GM18505 (cell line): ENCODE measurements at regions not wholly inside any gene's neighbourhood (a gene's known extent, or its start where the extent isn't known, plus 50 kb on each side); places are given as distances from the start of the nearest gene placed in this dataset.
"Not testable (repeated sequence)": the region's sequence is repeated elsewhere in the genome, so short reads cannot be mapped to it uniquely, and the experiment has no call there.

Source experiments
- ATAC-seq: cut with Tn5 transposase; IDR thresholded peaks from one replicate; pipeline ENCODE4 v1.9.1; 2021; ENCODE audit not compliant: unreplicated experiment
- POLR2A ChIP-seq: IDR thresholded peaks from 4 replicates; pipeline ENCODE4 v1.6.1; 2011; ENCODE audit warnings: borderline replicate concordance; ENCODE audit not compliant: insufficient read depth, insufficient read length; ENCODE audit errors: extremely low read depth

GRCh38 chr6:56725254-56725653 is 82.6 kb upstream of the DST start:
- no peak for TF ChIP-seq POLR2A
- ATAC-seq: no peak

GRCh38 chr6:56724455-56724854 is 81.8 kb upstream of the DST start:
- ATAC-seq: no peak
- no peak for TF ChIP-seq POLR2A

- TF ChIP-seq POLR2A: no peak
Measured at GRCh38 chr6:56720882-56721281, 78.2 kb upstream of the DST start.

GRCh38 chr6:56720202-56720601 is 77.5 kb upstream of the DST start:
- ATAC-seq: not testable (repeated sequence)

More at GRCh38 chr6:56720882-56721281, 78.2 kb upstream of the DST start:
- no peak for ATAC-seq

- not testable (repeated sequence) for ATAC-seq
Measured at GRCh38 chr6:56719315-56720058, 76.8 kb upstream of the DST start.

- ATAC-seq: no peak
- no peak for TF ChIP-seq POLR2A
Measured at GRCh38 chr6:56718236-56718635, 75.5 kb upstream of the DST start.

- TF ChIP-seq POLR2A: no peak
- no peak for ATAC-seq
Measured at GRCh38 chr6:56716229-56716628, 73.5 kb upstream of the DST start.

- no peak for ATAC-seq
- no peak for TF ChIP-seq POLR2A
Measured at GRCh38 chr6:56715741-56716140, 73.1 kb upstream of the DST start.

- no peak for TF ChIP-seq POLR2A
- ATAC-seq: no peak
Measured at GRCh38 chr6:56714982-56715456, 72.3 kb upstream of the DST start.

GRCh38 chr6:56714273-56714672 is 71.6 kb upstream of the DST start:
- TF ChIP-seq POLR2A: no peak
- ATAC-seq: no peak

GRCh38 chr6:56713254-56713672 is 70.6 kb upstream of the DST start:
- no peak for TF ChIP-seq POLR2A
- no peak for ATAC-seq

GRCh38 chr6:56710967-56711366 is 68.3 kb upstream of the DST start:
- no peak for TF ChIP-seq POLR2A
- ATAC-seq: no peak

GRCh38 chr6:56709650-56710049 is 67.0 kb upstream of the DST start:
- no peak for TF ChIP-seq POLR2A
- ATAC-seq: no peak

GRCh38 chr6:56708810-56709597 is 66.3 kb upstream of the DST start:
- no peak for ATAC-seq
- TF ChIP-seq POLR2A: no peak
